NCI-H187 (cell line): ENCODE measurements at regions not wholly inside any gene's neighbourhood (a gene's known extent, or its start where the extent isn't known, plus 50 kb on each side); places are given as distances from the start of the nearest gene placed in this dataset.

Experiments used
- DNase-seq, 2 experiments: peaks; one replicate each; lab custom pipeline; 2025; lab: John Stamatoyannopoulos, UW

GRCh38 chr3:180188512-180189309 lies 152.0 kb upstream of the PEX5L start:
- no peak for DNase-seq

DNA sequence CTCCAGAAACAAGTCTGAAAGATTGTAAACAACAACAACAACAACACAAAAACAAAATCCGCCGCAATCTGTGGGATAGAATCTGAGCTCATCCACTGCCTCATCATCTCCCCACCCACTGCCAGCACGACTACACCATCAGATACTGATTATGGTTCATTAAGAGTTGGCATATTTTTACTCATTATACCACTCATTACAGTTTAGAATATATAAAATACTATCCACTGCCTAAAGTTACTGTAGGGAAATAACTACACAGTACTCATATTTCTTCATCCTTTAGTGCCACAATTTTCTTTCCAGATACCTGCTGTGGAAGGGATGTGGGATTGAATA lies 152.5 kb upstream of the PEX5L start:
- no peak for DNase-seq

- DNase-seq: no peak
Observed at GRCh38 chr3:180196658-180197057, 159.9 kb upstream of the PEX5L start.

DNA sequence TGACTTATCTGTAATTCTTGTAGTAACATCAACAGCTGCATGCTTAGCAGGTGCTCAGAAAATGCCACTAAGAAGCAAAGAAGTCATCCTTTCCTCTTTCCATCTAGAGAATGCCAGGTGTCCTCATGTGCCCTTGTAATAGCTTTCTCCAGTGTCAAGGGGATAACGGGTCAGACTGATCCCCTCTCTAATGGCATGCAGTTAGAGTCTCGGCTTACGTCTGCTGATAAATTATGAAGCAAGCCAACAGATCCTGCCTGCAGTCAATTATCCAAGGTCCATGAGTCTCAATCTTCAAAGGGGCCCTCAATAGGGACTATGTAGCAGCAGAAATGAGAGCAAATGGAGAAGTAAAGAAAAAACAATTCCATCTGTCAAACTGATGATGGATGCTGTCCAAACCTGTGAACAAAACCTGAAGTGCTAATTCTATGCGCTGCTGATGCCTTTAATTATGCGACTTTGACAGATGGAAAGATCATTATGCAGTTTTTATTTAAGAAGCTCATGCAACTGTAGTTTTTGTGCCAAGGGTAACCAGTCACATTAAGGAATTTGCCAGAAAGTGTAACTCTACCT lies 162.8 kb upstream of the PEX5L start:
- no peak for DNase-seq

DNA sequence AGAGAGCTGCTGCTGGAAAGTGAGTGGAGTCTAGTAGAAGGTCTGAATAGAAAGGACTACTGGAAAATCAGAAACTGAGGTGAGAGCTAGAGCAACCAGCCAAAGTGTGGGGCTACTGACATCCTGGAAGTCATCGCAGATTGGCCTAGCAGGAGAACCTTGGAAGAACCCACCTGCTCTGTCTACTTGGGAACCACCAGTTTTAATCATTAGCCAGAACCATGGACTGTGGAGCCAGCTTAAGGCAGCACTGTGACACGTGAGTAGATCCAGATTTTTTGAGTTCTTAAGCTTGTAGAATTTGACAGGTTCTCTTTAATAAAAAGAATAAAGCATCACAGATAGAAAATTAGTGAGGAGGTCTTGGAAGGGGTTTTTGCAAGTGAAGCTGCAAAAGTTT lies 179.1 kb upstream of the PEX5L start:
- DNase-seq: no peak

- DNase-seq: no peak
Observed at GRCh38 chr3:180223268-180223667, 186.5 kb upstream of the PEX5L start.

DNA sequence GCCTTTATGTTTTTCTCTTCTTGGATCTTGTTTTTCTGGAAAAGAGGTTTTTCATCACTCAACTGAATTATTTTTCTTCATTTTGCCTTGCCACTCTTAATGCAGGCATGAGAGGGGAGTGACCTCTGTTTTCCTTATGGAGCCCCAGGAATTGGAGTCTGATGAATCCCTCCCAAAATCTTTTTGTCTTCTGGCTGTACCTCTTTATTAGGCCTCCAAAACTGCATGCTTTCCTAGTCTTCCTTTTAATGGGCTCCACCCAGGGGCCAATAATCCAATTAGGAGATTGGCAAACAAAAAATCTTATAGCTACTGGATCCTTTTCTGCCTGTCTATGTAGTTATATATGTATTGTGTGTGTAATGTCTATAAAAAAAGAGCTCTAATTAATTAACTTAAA lies 192.4 kb upstream of the PEX5L start:
- no peak for DNase-seq

DNA sequence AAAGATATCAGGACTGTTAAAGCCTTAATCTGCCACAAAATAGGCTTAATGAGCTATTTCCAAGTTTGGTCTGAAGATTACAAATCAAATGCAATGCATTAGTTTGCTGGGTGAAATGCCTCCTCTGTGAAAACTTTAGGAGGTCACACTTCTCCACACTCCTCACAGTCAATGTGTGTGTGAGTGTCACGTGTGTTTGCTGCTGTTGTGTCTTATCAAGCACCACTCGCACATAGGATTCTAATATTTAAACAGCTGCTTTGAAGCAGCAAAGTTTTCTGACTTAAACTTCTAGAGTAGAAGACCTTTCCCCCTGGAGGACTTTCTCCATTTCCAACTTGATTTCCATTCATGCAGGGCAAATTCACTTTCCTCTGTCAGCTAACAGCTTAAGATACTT lies 203.2 kb upstream of the PEX5L start:
- DNase-seq: no peak

GRCh38 chr3:180246688-180247195 lies 210.0 kb upstream of the PEX5L start:
- no peak for DNase-seq

- no peak for DNase-seq
Observed at GRCh38 chr3:180250172-180250571, 213.4 kb upstream of the PEX5L start.

DNA sequence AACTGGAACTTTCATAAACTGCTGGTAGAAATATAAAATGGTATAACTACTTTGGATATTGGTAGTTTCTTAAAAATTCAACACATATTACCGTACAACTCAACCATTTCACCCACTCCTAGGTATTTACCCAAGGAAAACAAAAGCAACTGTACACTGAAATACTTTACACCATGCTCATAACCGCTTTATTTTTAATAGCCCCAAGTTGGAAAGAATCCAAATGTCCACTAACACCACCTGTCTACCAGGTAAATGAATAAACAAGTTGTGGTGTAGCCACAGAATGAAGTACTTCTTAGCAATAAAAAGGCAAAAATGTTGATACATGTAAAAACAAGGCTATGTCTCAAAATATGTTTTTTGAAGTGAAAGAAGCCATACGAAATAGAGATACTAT lies 215.9 kb upstream of the PEX5L start:
- peak in 1 of 2 experiments; percentile 4 for DNase-seq

DNA sequence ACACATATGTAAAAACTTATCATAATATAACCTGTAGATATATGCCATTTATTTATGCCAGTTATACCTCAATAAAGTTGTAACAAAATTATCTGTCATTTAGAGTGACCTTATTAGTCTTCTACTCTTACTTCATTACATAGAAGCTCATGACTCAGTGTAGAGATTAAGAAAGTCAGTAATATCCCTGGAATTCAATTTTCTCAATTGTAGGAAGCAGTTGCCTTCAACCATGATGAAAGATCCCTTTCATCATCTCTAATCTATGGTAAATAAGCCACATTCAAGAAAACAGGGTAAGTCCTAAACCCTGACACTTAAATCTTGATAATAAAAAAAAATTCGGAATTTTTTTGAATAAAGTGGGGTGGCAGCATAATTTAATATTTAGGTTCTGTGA lies 216.5 kb upstream of the PEX5L start:
- no peak for DNase-seq

DNA sequence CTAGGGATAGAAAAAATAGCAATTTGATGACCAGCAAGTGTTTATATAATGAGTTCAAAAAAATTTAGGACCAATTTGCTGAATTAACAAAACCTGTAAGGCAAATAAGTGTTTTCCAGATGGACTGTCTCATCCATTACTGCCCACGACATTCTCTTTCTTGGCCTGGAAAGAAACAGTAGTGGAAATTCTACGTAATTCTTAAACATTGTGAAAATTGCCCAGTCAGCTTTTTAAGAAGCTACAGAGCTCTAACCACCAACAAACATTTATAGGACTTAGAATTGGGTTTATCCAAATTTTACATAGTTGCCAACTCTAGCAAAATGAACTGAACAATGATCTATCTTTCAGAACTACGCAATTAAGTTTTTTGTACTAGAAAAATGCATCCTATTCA lies 227.7 kb upstream of the PEX5L start:
- DNase-seq: no peak

GRCh38 chr3:180265551-180265950 lies 228.8 kb upstream of the PEX5L start:
- no peak for DNase-seq

GRCh38 chr3:180267202-180267843 lies 230.6 kb upstream of the PEX5L start:
- no peak for DNase-seq

DNA sequence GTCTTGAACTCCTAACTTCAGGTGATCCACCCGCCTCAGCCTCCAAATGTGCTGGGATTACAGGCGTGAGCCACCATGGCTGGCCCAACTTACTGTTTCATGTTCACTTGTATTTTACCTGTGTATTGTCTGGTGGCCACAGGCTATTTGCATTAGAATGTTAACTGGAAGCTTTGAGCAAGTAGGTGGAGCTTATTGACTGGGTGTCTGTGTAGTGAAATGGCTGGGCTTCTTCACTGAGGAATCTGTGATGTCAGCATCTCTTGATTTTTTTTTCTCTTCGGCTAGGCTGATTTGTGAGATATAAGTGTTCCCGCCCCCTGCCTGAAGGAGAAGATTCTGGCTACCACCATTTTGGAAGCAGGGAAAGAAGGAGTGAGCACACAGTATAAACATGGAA lies 237.8 kb upstream of the PEX5L start:
- no peak for DNase-seq

GRCh38 chr3:180275176-180275575 lies 238.4 kb upstream of the PEX5L start:
- no peak for DNase-seq

DNA sequence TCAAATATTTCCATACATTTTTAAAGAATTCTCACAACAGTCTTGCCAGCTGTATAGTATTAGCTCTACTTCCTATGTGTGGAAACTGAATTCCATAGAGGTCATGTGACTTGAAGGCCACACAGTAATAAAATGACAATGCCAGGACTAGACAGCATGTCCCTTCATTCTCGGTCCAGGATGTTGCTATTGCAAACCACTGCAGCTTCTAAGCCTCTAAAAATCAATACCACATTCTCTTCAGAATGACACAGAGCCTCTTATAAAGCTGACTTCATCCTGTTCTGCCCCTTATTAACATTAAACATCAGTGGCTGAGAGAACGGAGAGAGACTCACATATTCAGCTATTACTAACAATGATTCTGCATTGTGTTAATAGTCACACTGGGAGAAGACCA lies 240.3 kb upstream of the PEX5L start:
- DNase-seq: no peak

DNA sequence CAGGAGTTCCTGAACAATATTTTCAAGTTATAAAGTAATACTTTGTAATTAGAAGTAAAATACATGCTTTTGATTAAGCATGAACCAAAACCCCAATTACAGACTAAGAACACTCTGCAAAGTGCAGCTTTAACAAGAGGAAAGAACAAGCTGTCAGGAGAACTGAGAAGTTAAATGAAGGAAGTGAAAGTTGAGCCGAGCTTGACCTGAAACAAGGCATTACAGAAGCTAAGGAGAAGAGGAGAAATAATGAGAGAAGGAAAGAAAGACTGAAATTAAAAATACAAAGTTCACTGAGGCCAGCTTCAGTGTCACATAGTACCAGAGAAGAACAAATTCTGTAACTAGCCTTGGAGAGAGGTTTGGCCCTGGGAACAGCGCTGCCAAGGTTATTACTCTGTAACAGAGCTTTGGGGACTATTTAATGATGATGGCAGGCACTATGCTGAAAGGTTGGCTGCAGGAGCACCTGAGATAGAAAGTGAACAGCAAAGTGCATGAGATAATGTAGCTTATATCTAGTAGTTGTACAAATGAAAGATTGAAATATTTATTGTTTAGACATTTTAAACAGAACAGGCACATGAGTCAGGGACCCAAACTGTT lies 241.9 kb upstream of the PEX5L start:
- DNase-seq: no peak

DNA sequence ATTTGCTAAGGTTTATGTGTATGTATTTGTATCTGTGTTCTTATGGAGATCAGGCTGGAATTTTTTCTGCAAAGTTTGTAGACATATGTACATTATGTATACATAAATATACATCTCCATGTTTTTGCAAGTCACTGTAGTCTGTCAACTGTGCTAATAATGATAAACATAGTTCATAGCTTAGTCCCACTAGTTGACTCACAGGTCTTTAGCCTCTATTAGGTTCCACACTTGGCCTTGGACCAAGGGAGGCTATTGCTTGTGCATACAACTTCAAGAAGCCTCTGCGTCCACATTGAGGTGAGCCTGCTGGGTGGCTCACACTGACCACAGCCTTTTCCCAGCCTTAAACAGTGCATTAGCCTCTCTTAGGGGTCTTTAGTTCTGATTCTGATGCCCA lies 243.8 kb upstream of the PEX5L start:
- no peak for DNase-seq

DNA sequence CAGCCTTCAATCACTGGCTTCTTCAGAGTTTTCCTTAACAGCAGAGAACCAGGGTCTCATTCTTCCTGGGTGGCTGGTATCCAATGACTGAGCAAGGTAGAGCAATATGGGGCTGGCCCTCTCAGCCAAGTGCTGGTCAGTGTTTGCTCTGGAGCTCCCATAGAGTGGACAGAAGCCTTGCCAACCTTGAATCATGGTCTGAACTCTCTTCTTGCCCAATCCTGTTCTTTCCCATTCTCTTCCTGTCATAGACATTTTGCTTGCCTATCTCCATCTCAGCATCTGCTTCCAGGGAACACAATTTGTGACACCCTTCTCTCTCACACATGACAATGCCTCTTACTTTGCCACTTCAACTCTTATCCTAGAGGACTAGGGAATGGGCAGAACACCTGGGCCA lies 245.6 kb upstream of the PEX5L start:
- DNase-seq: no peak

- no peak for DNase-seq
Observed at GRCh38 chr3:180283251-180283650, 246.5 kb upstream of the PEX5L start.
